HUDEP-2 (cell line): ENCODE measurements at regions not wholly inside any gene's neighbourhood (a gene's known extent, or its start where the extent isn't known, plus 50 kb on each side); places are given as distances from the start of the nearest gene placed in this dataset.

Source experiments
- DNase-seq, 76 experiments: peaks; one replicate each; lab custom pipeline; 2025; ENCODE audit not compliant: unreplicated experiment in 76 of 76; lab: John Stamatoyannopoulos, UW

GRCh38 chr9:115951977-115952376 lies 201.6 kb upstream of the PAPPA start:
- no peak for DNase-seq

- no peak for DNase-seq
These were observed 200.9 kb upstream of the PAPPA start for GRCh38 chr9:115952430-115953292.

- DNase-seq = no peak
These were observed 197.2 kb upstream of the PAPPA start for GRCh38 chr9:115956371-115956770.

- DNase-seq = no peak
These were observed 196.0 kb upstream of the PAPPA start for GRCh38 chr9:115957585-115957984.

- no peak for DNase-seq
These were observed 188.8 kb upstream of the PAPPA start for GRCh38 chr9:115964710-115965347.

- no peak for DNase-seq
These were observed 186.9 kb upstream of the PAPPA start for GRCh38 chr9:115966660-115967059.

GRCh38 chr9:115969096-115969495 lies 184.5 kb upstream of the PAPPA start:
- DNase-seq = no peak

GRCh38 chr9:115972362-115972761 lies 181.2 kb upstream of the PAPPA start:
- no peak for DNase-seq

GRCh38 chr9:115972843-115973595 lies 180.6 kb upstream of the PAPPA start:
- DNase-seq = no peak

GRCh38 chr9:115976781-115977180 lies 176.8 kb upstream of the PAPPA start:
- DNase-seq = no peak

- DNase-seq = no peak
These were observed 175.5 kb upstream of the PAPPA start for GRCh38 chr9:115978091-115978490.

- DNase-seq = no peak
These were observed 174.9 kb upstream of the PAPPA start for GRCh38 chr9:115978659-115979096.

GRCh38 chr9:115980054-115980453 lies 173.5 kb upstream of the PAPPA start:
- no peak for DNase-seq

GRCh38 chr9:115980502-115980901 lies 173.1 kb upstream of the PAPPA start:
- DNase-seq = no peak

- no peak for DNase-seq
These were observed 172.6 kb upstream of the PAPPA start for GRCh38 chr9:115980976-115981375.

GRCh38 chr9:115983366-115983765 lies 170.2 kb upstream of the PAPPA start:
- no peak for DNase-seq

- DNase-seq = no peak
These were observed 167.9 kb upstream of the PAPPA start for GRCh38 chr9:115985657-115986056.

- no peak for DNase-seq
These were observed 167.1 kb upstream of the PAPPA start for GRCh38 chr9:115986508-115986907.

GRCh38 chr9:115988701-115989100 lies 164.9 kb upstream of the PAPPA start:
- no peak for DNase-seq

GRCh38 chr9:115989831-115990230 lies 163.8 kb upstream of the PAPPA start:
- no peak for DNase-seq

- no peak for DNase-seq
These were observed 160.8 kb upstream of the PAPPA start for GRCh38 chr9:115992834-115993233.
